ENCODE measurements at regions not wholly inside any gene's neighbourhood (a gene's known extent, or its start where the extent isn't known, plus 50 kb on each side); places are given as distances from the start of the nearest gene placed in this dataset.

- TF ChIP-seq CTCF (conservative IDR thresholded peaks at IDR 0.05 in 1 of 2, IDR thresholded peaks at IDR 0.05 in 1 of 2; ENCODE audit: low read depth in 1 of 2, low read length in 2 of 2) (no peak), EZH2 (IDR thresholded peaks at IDR 0.05; ENCODE audit: low read length, missing control alignments) (no peak)
Observed at GRCh38 chr18:78151234-78151633, 828.4 kb upstream of the SALL3 start.

All from fibroblast of lung (primary cell).